ENCODE measurements at regions not wholly inside any gene's neighbourhood (a gene's known extent, or its start where the extent isn't known, plus 50 kb on each side); places are given as distances from the start of the nearest gene placed in this dataset.
"Not testable (repeated sequence)": the region's sequence is repeated elsewhere in the genome, so short reads cannot be mapped to it uniquely, and the experiment has no call there.

GRCh38 chr12:124472690-124473279, 94.6 kb downstream of the NCOR2 start:
- ATAC-seq (ENCODE audit: low read depth) (no peak), DNase-seq (no peak)
- H3K4me1 Mint-ChIP-seq, result peaks cover 32% of the 10 kb centered on the region
- no peak overlapping the region for H3K27ac Mint-ChIP-seq
- POLR2A ChIA-PET, result no interaction called here
- H3K4me3 Mint-ChIP-seq, result no peak overlapping the region
- H3K36me3 Mint-ChIP-seq (ENCODE audit: low read depth), result peaks cover 75% of the 10 kb centered on the region
- intact Hi-C loops (cut with micrococcal nuclease), result no loop called here
- no peaks in the 10 kb centered on the region for H3K27me3 Mint-ChIP-seq
- TF ChIP-seq, protein P1, sequence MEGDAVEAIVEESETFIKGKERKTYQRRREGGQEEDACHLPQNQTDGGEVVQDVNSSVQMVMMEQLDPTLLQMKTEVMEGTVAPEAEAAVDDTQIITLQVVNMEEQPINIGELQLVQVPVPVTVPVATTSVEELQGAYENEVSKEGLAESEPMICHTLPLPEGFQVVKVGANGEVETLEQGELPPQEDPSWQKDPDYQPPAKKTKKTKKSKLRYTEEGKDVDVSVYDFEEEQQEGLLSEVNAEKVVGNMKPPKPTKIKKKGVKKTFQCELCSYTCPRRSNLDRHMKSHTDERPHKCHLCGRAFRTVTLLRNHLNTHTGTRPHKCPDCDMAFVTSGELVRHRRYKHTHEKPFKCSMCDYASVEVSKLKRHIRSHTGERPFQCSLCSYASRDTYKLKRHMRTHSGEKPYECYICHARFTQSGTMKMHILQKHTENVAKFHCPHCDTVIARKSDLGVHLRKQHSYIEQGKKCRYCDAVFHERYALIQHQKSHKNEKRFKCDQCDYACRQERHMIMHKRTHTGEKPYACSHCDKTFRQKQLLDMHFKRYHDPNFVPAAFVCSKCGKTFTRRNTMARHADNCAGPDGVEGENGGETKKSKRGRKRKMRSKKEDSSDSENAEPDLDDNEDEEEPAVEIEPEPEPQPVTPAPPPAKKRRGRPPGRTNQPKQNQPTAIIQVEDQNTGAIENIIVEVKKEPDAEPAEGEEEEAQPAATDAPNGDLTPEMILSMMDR (IDR thresholded peaks at IDR 0.05), result no peak
- CTCF ChIA-PET, result no interaction called here
- H3K9me3 Mint-ChIP-seq, result peaks cover 9% of the 10 kb centered on the region

DNA sequence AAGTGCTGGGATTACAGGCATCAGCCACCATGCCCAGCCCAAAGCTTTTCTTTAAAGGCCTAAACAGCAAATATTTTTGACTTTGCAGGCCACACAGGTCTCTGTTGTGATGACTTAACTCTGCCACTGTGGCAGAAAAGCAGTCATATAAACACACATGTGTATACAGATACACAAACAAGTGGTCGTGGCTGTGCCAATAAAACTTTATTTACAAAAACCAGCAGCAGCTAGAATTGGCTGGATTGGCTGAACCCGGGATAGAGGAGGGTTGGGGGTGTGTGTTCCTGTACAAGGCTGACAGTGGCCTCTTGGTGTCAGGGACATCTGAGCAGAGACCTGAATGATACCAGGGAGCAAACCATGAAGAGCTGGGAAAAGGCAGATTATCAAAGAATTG, 95.6 kb downstream of the NCOR2 start:
- ATAC-seq (ENCODE audit: low read depth), result no peak
- Mint-ChIP-seq H3K4me1 (peaks cover 27% of the 10 kb centered on the region), H3K9me3 (peaks cover 9% of the 10 kb centered on the region), H3K27ac (no peak overlapping the region), H3K36me3 (ENCODE audit: low read depth) (peaks cover 66% of the 10 kb centered on the region), H3K27me3 (no peaks in the 10 kb centered on the region), H3K4me3 (no peak overlapping the region)
- CTCF ChIA-PET, result no interaction called here
- DNase-seq, result no peak
- TF ChIP-seq, protein P1 (IDR thresholded peaks at IDR 0.05), result no peak
- intact Hi-C loops (cut with micrococcal nuclease), result no loop called here
- POLR2A ChIA-PET, result no interaction called here

- no peak overlapping the region for H3K27ac Mint-ChIP-seq
- no peak for ATAC-seq (ENCODE audit: low read depth)
- H3K4me3 Mint-ChIP-seq, result no peak overlapping the region
- H3K36me3 Mint-ChIP-seq (ENCODE audit: low read depth), result peaks cover 58% of the 10 kb centered on the region
- TF ChIP-seq, protein P1 (IDR thresholded peaks at IDR 0.05), result no peak
- H3K9me3 Mint-ChIP-seq, result peaks cover 9% of the 10 kb centered on the region
- H3K4me1 Mint-ChIP-seq, result peaks cover 31% of the 10 kb centered on the region
- H3K27me3 Mint-ChIP-seq, result no peaks in the 10 kb centered on the region
- DNase-seq, result no peak
- CTCF ChIA-PET, result no interaction called here
- intact Hi-C loops (cut with micrococcal nuclease), result no loop called here
- POLR2A ChIA-PET, result interaction anchor here (1.0 kb wide), 1 partner anchor 14 kb away, joined by 3 read pairs; no protein-coding TSS in a partner anchor
These were observed 96.6 kb downstream of the NCOR2 start for GRCh38 chr12:124470806-124471205.

DNA sequence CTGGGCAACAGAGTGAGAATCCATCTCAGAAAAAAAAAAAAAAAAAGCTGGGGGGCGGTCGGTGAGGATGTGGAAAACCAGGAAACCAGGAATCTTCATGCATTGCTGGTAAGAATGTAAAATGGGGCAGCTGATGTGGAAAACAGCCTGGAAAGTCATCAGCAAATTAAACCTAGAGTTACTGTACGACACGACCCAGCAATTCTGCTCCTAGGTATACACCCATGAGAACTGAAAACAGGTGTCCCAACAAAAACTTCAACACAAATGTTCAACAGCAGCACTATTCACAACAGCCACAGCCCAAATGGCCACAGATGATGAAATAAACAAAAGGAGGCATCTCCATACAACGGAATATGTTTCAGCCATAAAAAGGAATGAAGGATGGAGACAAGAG, 97.3 kb downstream of the NCOR2 start:
- CTCF ChIA-PET, result no interaction called here
- ATAC-seq (ENCODE audit: low read depth), result no peak
- H3K9me3 Mint-ChIP-seq, result peaks cover 9% of the 10 kb centered on the region

GRCh38 chr12:124469193-124469888, 98.1 kb downstream of the NCOR2 start:
- peaks cover 45% of the 10 kb centered on the region for H3K4me1 Mint-ChIP-seq
- H3K27ac Mint-ChIP-seq, result no peak overlapping the region
- POLR2A ChIA-PET, result no interaction called here
- peaks cover 58% of the 10 kb centered on the region for H3K36me3 Mint-ChIP-seq (ENCODE audit: low read depth)
- ATAC-seq (ENCODE audit: low read depth) (no peak), DNase-seq (no peak)
- H3K4me3 Mint-ChIP-seq, result no peak overlapping the region
- TF ChIP-seq, protein P1 (IDR thresholded peaks at IDR 0.05), result no peak
- CTCF ChIA-PET, result no interaction called here
- H3K27me3 Mint-ChIP-seq, result no peaks in the 10 kb centered on the region
- H3K9me3 Mint-ChIP-seq, result peaks cover 9% of the 10 kb centered on the region
- intact Hi-C loops (cut with micrococcal nuclease), result loop anchor here (5.0 kb wide), 2 partner anchors 38 to 303 kb away; no protein-coding TSS in a partner anchor

More for the DNA sequence above, 97.3 kb downstream of the NCOR2 start:
- no peaks in the 10 kb centered on the region for H3K27me3 Mint-ChIP-seq
- H3K4me3 Mint-ChIP-seq, result no peak overlapping the region
- TF ChIP-seq, protein P1 (IDR thresholded peaks at IDR 0.05), result no peak
- POLR2A ChIA-PET, result interaction anchor here (0.6 to 1.0 kb wide), 2 partner anchors 14 to 104 kb away, joined by 3 to 9 read pairs; no protein-coding TSS in a partner anchor
- peaks cover 37% of the 10 kb centered on the region for H3K4me1 Mint-ChIP-seq
- intact Hi-C loops (cut with micrococcal nuclease), result no loop called here
- peaks cover 56% of the 10 kb centered on the region for H3K36me3 Mint-ChIP-seq (ENCODE audit: low read depth)
- no peak overlapping the region for H3K27ac Mint-ChIP-seq
- no peak for DNase-seq

DNA sequence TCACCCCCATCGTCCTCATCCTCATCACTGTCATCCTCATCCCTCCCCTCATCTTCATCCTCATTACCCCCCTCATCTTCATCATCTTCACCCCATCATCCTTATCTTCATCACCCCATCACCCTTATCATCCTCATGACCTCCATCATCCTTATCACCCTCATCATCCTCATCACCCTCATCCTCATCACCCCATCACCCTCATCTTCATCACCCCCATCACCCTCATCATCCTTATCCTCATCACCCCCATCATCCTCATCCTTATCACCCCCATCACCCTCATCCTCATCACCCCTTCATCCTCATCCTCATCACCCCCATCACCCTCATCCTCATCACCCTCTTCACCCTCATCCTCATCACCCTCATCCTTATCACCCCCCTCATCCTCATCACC, 99.9 kb downstream of the NCOR2 start:
- DNase-seq; ATAC-seq (ENCODE audit: low read depth); CTCF ChIA-PET; H3K27me3 Mint-ChIP-seq; POLR2A ChIA-PET; H3K9me3 Mint-ChIP-seq; H3K4me3 Mint-ChIP-seq; H3K27ac Mint-ChIP-seq: not testable (repeated sequence)
- intact Hi-C loops (cut with micrococcal nuclease), result loop anchor here (5.0 kb wide), 2 partner anchors 40 to 305 kb away; no protein-coding TSS in a partner anchor
- H3K4me1 Mint-ChIP-seq, result peaks cover 55% of the 10 kb centered on the region
- peaks cover 54% of the 10 kb centered on the region for H3K36me3 Mint-ChIP-seq (ENCODE audit: low read depth)

Measured in activated B cell treated with CpG ODN at 0.5 μM for 24 hours (primary cell).